K562 (cell line): ENCODE measurements at regions not wholly inside any gene's neighbourhood (a gene's known extent, or its start where the extent isn't known, plus 50 kb on each side); places are given as distances from the start of the nearest gene placed in this dataset.

Source experiments
- ATAC-seq: fragments of 200-7000 bp; cut with Tn5 transposase; 3 replicates; pipeline ENCODE4 v1.9.1; 2020; ENCODE audit warnings: moderate library complexity
- BruUV-seq: library from RNA; stranded (reverse); fragments of 400-500 nt; replicated peaks from 2 replicates; lab custom pipeline; 2021; lab: Mats Ljungman, UMichigan
- CTCF ChIA-PET: fragments of 300-600 bp; formaldehyde crosslinking; extraction: SDS; loops from one replicate; lab custom pipeline; 2021; ENCODE audit warnings: low intra/inter-chr PET ratio; lab: Yijun Ruan, JAX
- POLR2A ChIA-PET: fragments of 300-600, 350-650 bp; sonication (Branson Sonifier 250); formaldehyde crosslinking; extraction: SDS; loops from one replicate; lab custom pipeline; 2021; ENCODE audit warnings: antibody characterized with exemption, inconsistent platforms; lab: Yijun Ruan, JAX
- DNase-seq, 4 experiments: peaks; one replicate each; pipeline versions ENCODE4 v3.0.0 to v3.0.0-alpha.2; 2011 to 2018; ENCODE audit warnings: low spot score in 3 of 4, mixed read lengths in 3 of 4; ENCODE audit errors: extremely low read depth in 1 of 4
- FAIRE-seq: peaks from 2 replicates; lab custom pipeline; 2011; peaks lifted over from hg19 to GRCh38; lab: Jason Lieb, UNC
- H2AFZ ChIP-seq: 2 replicates; pipeline ENCODE4 v1.6.0; 2011; ENCODE audit warnings: low read depth, low read length, control low read depth, inconsistent platforms
- H3K27ac ChIP-seq: fragments of 200-600 bp; 3 replicates; pipeline ENCODE4 v1.8.0; 2011; ENCODE audit warnings: low read depth, mild to moderate bottlenecking, control low read depth, inconsistent platforms, low read length, moderate library complexity, mixed read lengths; ENCODE audit errors: extremely low read depth
- H3K27me3 ChIP-seq, 2 experiments: fragments of 300-600 bp in 1 of 2; 2 replicates in 1 of 2; 3 replicates in 1 of 2; pipeline versions ENCODE4 v1.6.0 to v1.8.0; 2011; ENCODE audit warnings: inconsistent platforms in 2 of 2, low read length in 2 of 2, mild to moderate bottlenecking in 1 of 2, mixed read lengths in 1 of 2, moderate library complexity in 1 of 2; ENCODE audit not compliant: control insufficient read depth in 2 of 2, insufficient read depth in 2 of 2
- H3K36me3 ChIP-seq: fragments of 300-600 bp; 3 replicates; pipeline ENCODE4 v1.8.0; 2011; ENCODE audit warnings: mild to moderate bottlenecking, low read length, inconsistent platforms; ENCODE audit not compliant: control insufficient read depth, insufficient read depth
- H3K4me1 ChIP-seq, 2 experiments: fragments of 200-600 bp in 1 of 2; replicated peaks in 1 of 2; 2 replicates in 1 of 2; 3 replicates in 1 of 2; pipeline versions ENCODE4 v1.5.1 to v1.8.0; 2011; ENCODE audit warnings: inconsistent platforms in 2 of 2, low read length in 2 of 2, mild to moderate bottlenecking in 1 of 2, mixed read lengths in 1 of 2, moderate library complexity in 1 of 2; ENCODE audit not compliant: control insufficient read depth in 2 of 2, insufficient read depth in 2 of 2
- H3K4me2 ChIP-seq: 2 replicates; pipeline ENCODE4 v1.6.1; 2011; ENCODE audit warnings: low read length, control low read depth, inconsistent platforms, mixed read lengths; ENCODE audit not compliant: insufficient read depth
- H3K4me3 ChIP-seq: fragments of 200-600 bp; sonication (generic), shearing (Covaris generic); 2 replicates; pipeline ENCODE4 v1.5.1; 2016; ENCODE audit warnings: control low read depth, inconsistent platforms
- H3K79me2 ChIP-seq: fragments of 200-600 bp; 3 replicates; pipeline ENCODE4 v1.8.0; 2011; ENCODE audit warnings: low read length, inconsistent platforms; ENCODE audit not compliant: control insufficient read depth, insufficient read depth
- H3K9ac ChIP-seq, 2 experiments: 2 replicates each; pipeline versions ENCODE4 v1.6.0 to v1.6.1; 2011; ENCODE audit warnings: low read depth in 2 of 2, low read length in 2 of 2, control low read depth in 1 of 2, inconsistent platforms in 1 of 2, mild to moderate bottlenecking in 1 of 2, mixed read lengths in 1 of 2; ENCODE audit not compliant: insufficient read depth in 1 of 2
- H3K9me1 ChIP-seq: one replicate; pipeline ENCODE4 v1.6.0; 2011; ENCODE audit warnings: inconsistent platforms, mild to moderate bottlenecking, low read length, moderate library complexity; ENCODE audit not compliant: control insufficient read depth, insufficient read depth
- H3K9me3 ChIP-seq: replicated peaks from 2 replicates; pipeline ENCODE4 v1.5.1; 2011; ENCODE audit warnings: low read depth, low read length, inconsistent platforms; ENCODE audit not compliant: control insufficient read depth, insufficient read depth
- H4K20me1 ChIP-seq: replicated peaks from 2 replicates; pipeline ENCODE4 v1.6.1; 2011; ENCODE audit warnings: low read length, inconsistent platforms, mixed read lengths; ENCODE audit not compliant: control insufficient read depth, insufficient read depth
- HDAC2 ChIP-seq: fragments of 450-650 bp; IDR thresholded peaks from 2 replicates; pipeline ENCODE4 v1.6.1; 2016; ENCODE audit warnings: mild to moderate bottlenecking
- HIVEP1 ChIP-seq: fragments of 250-450 bp; sonication (Bioruptor Pico); IDR thresholded peaks from 2 replicates; pipeline ENCODE4 v1.4.0; 2020; ENCODE audit warnings: mild to moderate bottlenecking
- MAZ ChIP-seq, 2 experiments: fragments of 450-650 bp in 1 of 2; sonication (generic) in 1 of 2; formaldehyde crosslinking; IDR thresholded peaks in 1 of 2; conservative IDR thresholded peaks in 1 of 2; 2 replicates each; pipeline versions ENCODE4 v1.4.0 to v1.5.0; 2020; ENCODE audit warnings: mild to moderate bottlenecking in 1 of 2, missing genetic modification reagents in 1 of 2
- ZBTB7A ChIP-seq: IDR thresholded peaks from 2 replicates; pipeline ENCODE4 v1.6.1; 2011; ENCODE audit warnings: low read depth, mild to moderate bottlenecking, low read length, moderate library complexity, borderline replicate concordance; ENCODE audit not compliant: control insufficient read depth
- WGBS: fragments of 100-300 bp; shearing (Covaris generic); methylation state at CpG from one replicate; pipeline ENCODE4 v1.1.6; 2016; ENCODE audit warnings: low coverage, mixed read lengths; ENCODE audit not compliant: insufficient coverage; ENCODE audit errors: missing lambda C conversion rate; 5-methylcytosine and 5-hydroxymethylcytosine counted together
- in situ Hi-C: fragments of 300-500 bp; cut with MboI; formaldehyde crosslinking; loops from 4 replicates; pipeline ENCODE4 v1.15.0; 2018; ENCODE audit warnings: inconsistent platforms, mixed read lengths
- intact Hi-C: fragments of 100-400 bp; cut with micrococcal nuclease; formaldehyde crosslinking; loops from 2 replicates; pipeline ENCODE4 v1.14.2; 2022
- TF ChIP-seq, protein P1 (sequence below), 2 experiments: fragments of 250-450 bp in 1 of 2; fragments of 450-650 bp in 1 of 2; sonication (Bioruptor Pico) in 1 of 2; IDR thresholded peaks; 2 replicates each; pipeline versions ENCODE4 v1.6.1 to v1.8.0; 2016 to 2021; ENCODE audit warnings: mild to moderate bottlenecking in 2 of 2, moderate library complexity in 2 of 2, missing compliant biosample characterization in 1 of 2, missing genetic modification characterization in 1 of 2
- TF ChIP-seq, protein P2 (sequence below): fragments of 450-650 bp; IDR thresholded peaks from 2 replicates; pipeline ENCODE4 v1.6.1; 2018; ENCODE audit not compliant: partially characterized antibody

DNA sequence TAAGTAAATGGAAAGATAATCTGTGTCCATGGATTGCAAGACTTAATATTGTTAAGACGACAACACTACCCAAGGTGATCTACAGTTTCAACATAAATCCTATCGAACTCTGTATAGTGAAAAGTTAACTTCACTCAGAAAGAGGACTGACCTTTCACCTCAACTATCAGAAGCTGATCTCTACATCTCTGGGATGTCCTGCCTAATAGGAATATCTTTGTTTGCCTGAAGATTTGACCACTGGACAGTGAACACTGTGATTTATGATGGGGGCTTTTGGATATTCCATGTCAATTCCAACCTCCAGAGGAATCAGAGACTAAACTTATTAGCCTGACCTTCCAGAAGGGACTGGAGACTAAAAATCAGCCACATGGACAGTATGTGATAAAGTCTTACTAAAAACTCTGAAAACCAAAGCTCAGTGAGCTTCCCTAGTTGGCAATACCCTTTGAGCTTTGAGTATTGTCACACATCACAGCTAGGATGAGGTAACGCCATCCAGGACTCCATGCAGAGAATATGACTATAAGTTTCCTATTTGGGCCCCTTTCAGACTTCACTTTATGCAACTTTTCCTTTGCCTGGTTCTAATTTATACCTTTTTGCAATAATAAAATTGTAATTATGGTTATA, 164.9 kb upstream of the SETMAR start:
- TF ChIP-seq MAZ (CRISPR knock-in tag; conservative IDR thresholded peaks at IDR 0.05 in 1 of 2, IDR thresholded peaks at IDR 0.05 in 1 of 2) (no peak), HDAC2 (no peak), HIVEP1 (CRISPR knock-in tag) (no peak), ZBTB7A (no peak)
- TF ChIP-seq, protein P1, sequence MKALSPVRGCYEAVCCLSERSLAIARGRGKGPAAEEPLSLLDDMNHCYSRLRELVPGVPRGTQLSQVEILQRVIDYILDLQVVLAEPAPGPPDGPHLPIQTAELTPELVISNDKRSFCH (CRISPR knock-in tag; IDR thresholded peaks at IDR 0.05) = no peak
- TF ChIP-seq, protein P1 (tag; IDR thresholded peaks at IDR 0.05) = no peak
- TF ChIP-seq, protein P2, sequence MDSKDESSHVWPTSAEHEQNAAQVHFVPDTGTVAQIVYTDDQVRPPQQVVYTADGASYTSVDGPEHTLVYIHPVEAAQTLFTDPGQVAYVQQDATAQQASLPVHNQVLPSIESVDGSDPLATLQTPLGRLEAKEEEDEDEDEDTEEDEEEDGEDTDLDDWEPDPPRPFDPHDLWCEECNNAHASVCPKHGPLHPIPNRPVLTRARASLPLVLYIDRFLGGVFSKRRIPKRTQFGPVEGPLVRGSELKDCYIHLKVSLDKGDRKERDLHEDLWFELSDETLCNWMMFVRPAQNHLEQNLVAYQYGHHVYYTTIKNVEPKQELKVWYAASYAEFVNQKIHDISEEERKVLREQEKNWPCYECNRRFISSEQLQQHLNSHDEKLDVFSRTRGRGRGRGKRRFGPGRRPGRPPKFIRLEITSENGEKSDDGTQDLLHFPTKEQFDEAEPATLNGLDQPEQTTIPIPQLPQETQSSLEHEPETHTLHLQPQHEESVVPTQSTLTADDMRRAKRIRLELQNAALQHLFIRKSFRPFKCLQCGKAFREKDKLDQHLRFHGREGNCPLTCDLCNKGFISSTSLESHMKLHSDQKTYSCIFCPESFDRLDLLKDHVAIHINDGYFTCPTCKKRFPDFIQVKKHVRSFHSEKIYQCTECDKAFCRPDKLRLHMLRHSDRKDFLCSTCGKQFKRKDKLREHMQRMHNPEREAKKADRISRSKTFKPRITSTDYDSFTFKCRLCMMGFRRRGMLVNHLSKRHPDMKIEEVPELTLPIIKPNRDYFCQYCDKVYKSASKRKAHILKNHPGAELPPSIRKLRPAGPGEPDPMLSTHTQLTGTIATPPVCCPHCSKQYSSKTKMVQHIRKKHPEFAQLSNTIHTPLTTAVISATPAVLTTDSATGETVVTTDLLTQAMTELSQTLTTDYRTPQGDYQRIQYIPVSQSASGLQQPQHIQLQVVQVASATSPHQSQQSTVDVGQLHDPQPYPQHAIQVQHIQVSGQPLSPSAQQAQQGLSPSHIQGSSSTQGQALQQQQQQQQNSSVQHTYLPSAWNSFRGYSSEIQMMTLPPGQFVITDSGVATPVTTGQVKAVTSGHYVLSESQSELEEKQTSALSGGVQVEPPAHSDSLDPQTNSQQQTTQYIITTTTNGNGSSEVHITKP = no peak
- Histone ChIP-seq H3K36me3 (no peaks in the 10 kb centered on the region), H3K4me1 (no peaks in the 10 kb centered on the region), H3K27ac (no peak overlapping the region), H4K20me1 (no peaks in the 10 kb centered on the region), H3K4me2 (no peak overlapping the region), H3K79me2 (no peaks in the 10 kb centered on the region), H3K9ac (no peak overlapping the region), H3K27me3 (no peaks in the 10 kb centered on the region), H2AFZ (no peak overlapping the region), H3K4me3 (no peak overlapping the region), H3K9me1 (no peaks in the 10 kb centered on the region), H3K9me3 (no peaks in the 10 kb centered on the region)
- in situ Hi-C loops (no loop called here), intact Hi-C loops (no loop called here)
- no peak for DNase-seq
- POLR2A ChIA-PET = interaction anchor here (0.5 kb wide), 1 partner anchor 149 kb away, joined by 3 read pairs; no protein-coding TSS in a partner anchor
- no peak for FAIRE-seq
- no peak for ATAC-seq
- CTCF ChIA-PET = no interaction called here
- BruUV-seq = no TSS peak
- WGBS = 1% methylated on average over 3 of the region's 3 CpGs
